Islet of Langerhans (tissue), 1 donor: ENCODE measurements at regions not wholly inside any gene's neighbourhood (a gene's known extent, or its start where the extent isn't known, plus 50 kb on each side); places are given as distances from the start of the nearest gene placed in this dataset.

Source experiments
- FAIRE-seq: peaks from one replicate; lab custom pipeline; 2011; peaks lifted over from hg19 to GRCh38; lab: Jason Lieb, UNC

GRCh38 chrX:107560980-107561379 is 67.3 kb upstream of the PRPS1 start:
- no peak for FAIRE-seq

DNA sequence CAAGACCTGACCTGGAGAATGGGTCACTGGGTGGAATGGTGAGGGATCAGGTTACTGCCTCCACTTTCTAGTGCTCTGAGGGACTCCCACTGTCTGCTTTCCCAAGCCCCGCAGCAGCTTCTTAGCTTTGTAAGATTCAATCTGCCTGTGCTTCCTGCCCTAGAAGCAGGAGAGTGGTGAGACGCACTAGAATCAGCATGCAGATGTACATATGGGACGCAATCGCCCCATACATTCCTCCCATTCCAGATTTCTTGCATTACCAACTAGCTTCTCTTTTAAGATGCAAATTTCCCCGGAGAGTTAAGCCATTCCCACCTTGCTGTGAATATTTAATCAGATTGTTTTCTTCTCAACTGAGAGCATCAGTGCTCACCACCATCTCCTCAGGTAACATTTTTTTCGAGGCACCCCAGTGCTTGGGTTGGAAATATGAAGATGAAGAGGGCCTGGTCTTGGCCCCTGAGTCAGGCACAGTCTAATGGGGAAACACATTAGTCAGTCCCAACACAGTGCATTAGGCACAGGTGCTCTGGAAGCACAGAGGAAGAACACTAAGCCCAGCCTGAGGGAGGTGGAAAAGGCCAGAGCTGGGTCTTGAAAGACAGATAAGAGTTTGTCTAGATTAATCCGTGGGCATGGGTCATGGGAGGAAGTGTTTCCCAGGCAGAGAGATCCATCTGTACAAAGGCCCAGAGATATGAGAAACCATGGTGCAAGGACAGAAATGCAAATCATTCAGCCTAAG is 66.7 kb upstream of the PRPS1 start:
- no peak for FAIRE-seq

DNA sequence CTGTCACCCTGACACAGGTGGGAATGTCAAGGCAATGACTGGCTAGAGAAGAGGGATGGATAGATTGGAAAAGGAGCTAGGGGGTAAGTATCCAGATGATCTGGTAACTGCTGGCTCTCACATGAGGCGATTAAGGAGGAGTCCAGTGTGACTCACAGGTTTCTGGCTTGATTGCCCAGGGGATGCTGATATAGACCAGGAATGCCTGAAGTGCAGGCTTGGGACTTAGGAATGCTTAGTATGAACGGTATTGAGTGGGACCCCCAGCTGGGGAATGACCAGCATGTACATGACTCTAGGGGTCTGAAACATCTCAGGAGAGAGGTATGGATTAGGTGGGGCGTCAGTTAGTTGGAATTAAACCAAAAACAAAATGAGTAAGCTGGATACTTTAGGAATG is 65.8 kb upstream of the PRPS1 start:
- no peak for FAIRE-seq

DNA sequence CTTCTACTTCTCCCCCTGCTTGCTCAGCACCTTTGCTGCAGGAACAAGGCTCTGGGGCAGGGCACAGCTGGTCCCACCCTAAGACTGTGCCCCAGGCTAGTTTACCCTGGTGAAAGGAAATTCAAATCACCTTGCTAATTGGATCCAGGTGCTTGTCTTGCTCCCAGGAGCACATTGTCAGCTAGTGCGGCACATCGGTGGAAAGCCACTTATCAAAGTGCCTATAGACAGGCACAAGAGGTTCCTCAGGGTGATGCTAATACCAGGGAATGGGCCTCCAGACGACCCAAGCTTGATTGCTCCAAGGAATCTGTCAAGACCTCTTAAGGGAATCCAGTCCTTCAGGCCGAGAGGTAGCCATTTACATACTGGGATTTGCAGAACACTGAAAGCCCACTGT is 64.5 kb upstream of the PRPS1 start:
- FAIRE-seq: no peak

DNA sequence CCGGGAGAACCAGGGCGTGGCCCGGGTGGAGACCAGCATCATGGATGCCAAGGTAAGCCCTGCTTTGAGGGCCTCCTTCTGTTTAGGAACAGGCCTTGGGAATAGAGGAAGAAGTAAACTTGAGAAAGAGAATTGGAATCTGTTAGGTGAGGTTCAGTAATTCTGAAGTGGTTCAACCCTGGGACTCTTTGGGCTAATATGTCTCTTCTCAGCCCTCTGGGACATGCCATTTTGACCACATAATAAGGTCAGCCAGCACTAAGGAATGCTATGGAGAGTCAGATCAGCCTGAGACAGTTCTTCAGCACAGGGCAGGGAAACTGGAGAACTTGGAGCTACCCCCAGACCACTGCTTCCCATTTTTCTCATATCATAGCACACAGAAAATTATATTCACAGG is 63.3 kb upstream of the PRPS1 start:
- FAIRE-seq: no peak

GRCh38 chrX:107565931-107566603 is 62.2 kb upstream of the PRPS1 start:
- FAIRE-seq: peak; percentile 97

GRCh38 chrX:107566604-107567262 is 61.6 kb upstream of the PRPS1 start:
- FAIRE-seq: no peak

GRCh38 chrX:107567370-107567769 is 60.9 kb upstream of the PRPS1 start:
- no peak for FAIRE-seq

DNA sequence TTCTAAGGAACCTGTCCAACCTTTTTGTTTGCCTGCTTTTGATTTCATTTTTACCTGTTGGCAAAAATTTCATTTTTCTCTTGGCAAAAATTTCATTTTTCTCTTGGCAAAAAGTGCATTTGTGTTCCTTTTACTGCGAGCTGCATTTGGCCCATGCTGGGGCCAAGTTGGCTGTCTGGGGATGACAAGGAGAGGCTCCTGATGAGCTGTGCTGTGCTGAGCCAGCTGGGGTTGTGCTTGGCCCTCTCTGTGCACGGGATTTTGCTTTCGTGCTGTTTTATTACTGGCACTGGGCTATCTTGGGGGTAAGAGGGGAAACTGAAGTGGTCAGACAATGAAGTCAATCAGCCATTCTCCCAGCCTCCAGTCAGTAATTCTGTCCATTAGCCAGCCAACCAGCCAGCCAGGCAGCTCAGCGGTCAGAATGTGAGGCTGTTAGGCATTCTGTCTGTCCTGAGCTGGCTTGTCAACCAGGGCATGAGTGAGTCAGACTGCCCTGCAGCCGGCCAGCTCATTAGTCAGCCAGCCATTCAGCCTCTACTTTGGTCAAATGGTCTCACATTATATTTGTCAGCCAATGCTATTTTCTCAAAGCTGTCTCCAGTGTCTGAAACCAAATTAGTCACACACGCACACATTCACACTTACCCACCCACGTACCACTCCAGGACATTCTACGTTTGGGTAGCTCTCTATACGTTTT is 56.9 kb upstream of the PRPS1 start:
- FAIRE-seq: no peak

GRCh38 chrX:107573016-107573415 is 55.3 kb upstream of the PRPS1 start:
- no peak for FAIRE-seq

GRCh38 chrX:107574054-107574683 is 54.1 kb upstream of the PRPS1 start:
- FAIRE-seq: no peak

GRCh38 chrX:107574711-107575110 is 53.6 kb upstream of the PRPS1 start:
- FAIRE-seq: no peak

DNA sequence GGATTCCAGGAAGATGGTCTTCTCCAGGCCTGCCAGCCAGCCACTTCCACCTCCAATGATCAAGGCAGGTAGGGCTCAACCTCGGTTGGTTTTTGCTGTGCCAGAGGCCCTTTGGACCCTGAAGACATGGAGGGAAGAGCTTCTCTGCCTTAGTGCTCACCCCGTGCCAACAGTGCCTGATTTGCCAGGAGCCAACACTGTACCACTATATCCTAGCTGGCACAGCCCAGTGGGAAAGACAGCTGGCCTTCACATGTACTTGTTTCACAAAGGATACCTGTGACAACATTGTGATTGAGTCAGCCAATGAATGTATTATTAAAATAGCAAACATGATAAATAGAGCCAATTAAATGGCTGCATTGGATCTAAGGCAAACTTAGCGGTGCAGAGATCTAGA is 51.9 kb upstream of the PRPS1 start:
- FAIRE-seq: no peak

DNA sequence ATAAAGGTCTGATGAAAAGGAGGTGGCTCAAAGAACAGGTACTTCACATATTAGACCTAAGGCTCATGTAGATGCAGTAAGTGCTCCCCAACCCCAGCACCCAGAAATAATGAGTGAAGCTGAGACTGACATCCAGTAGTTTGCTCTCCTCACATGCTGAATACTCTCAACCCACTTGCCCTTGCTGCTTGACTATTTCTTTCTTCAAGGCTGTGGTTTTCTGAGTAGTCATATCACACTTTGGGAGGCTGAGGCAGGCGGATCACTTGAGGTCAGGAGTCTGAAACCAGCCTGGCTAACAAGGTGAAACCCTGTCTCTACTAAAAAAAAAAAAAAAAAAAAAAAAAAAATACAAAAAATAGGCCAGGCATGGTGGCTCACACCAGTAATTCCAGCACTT is 51.5 kb upstream of the PRPS1 start:
- no peak for FAIRE-seq

DNA sequence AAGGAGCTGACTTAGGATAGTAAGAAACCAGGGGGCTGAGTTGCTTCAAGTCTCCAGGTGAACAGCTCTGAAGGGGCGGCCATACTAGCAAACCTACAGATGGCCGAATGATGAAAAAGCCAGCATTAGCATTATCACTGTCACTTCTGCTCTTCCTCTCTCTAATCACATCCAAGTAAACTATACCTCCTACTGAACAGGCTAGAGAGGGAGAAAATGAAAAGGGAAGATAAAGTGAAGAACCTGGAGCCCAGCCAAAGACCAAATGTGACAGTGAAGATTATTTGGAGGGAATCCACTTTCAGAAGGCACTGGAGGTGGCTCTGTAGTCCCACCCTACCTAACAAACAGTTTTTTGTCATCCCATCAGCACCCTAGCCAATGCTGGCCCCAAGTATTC is 50.4 kb upstream of the PRPS1 start:
- no peak for FAIRE-seq
